Right lobe of liver (tissue), 4 donors: ENCODE measurements at regions not wholly inside any gene's neighbourhood (a gene's known extent, or its start where the extent isn't known, plus 50 kb on each side); places are given as distances from the start of the nearest gene placed in this dataset.

Source experiments
- CTCF ChIP-seq, 4 donors: fragments of 200-600 bp in 3 of 4; fragments of 450-650 bp in 1 of 4; IDR thresholded peaks; one replicate each; pipeline versions ENCODE4 v1.5.1 to v1.8.0; 2016 to 2022; ENCODE audit warnings: antibody characterized with exemption in 4 of 4, mild to moderate bottlenecking in 2 of 4
- POLR2A ChIP-seq: fragments of 450-650 bp; IDR thresholded peaks from one replicate; pipeline ENCODE4 v1.6.1; 2017; ENCODE audit warnings: antibody characterized with exemption, mild to moderate bottlenecking
- donor health status: DM: no; HTN: no; CAD: no.
- donor health status: DM: no; HTN: no; CAD: no.
- donor health status: DM: no; HTN: yes; CAD: no.

GRCh38 chr4:180436361-180436760 is 1806.8 kb upstream of the TENM3 start:
- no peak for TF ChIP-seq POLR2A
- no peak for TF ChIP-seq CTCF (IDR thresholded peaks at IDR 0.05)
